Activated B cell treated with CpG ODN at 0.5 μM for 24 hours (primary cell): ENCODE measurements at regions not wholly inside any gene's neighbourhood (a gene's known extent, or its start where the extent isn't known, plus 50 kb on each side); places are given as distances from the start of the nearest gene placed in this dataset.

Source experiments
- ATAC-seq: fragments of 200-7000 bp; cut with Tn5 transposase; one replicate; pipeline ENCODE4 v1.10.0; 2021; ENCODE audit warnings: low read depth, mild to moderate bottlenecking, moderate library complexity
- CTCF ChIA-PET: fragments of 350-600 bp; sonication (Branson Sonifier 250); formaldehyde crosslinking; loops from one replicate; lab custom pipeline; 2021; ENCODE audit warnings: antibody characterized with exemption; lab: Charles Lee
- POLR2A ChIA-PET: fragments of 350-600 bp; sonication (Branson Sonifier 250); formaldehyde crosslinking; loops from one replicate; lab custom pipeline; 2021; ENCODE audit warnings: antibody characterized with exemption; lab: Charles Lee
- DNase-seq: peaks from one replicate; pipeline ENCODE4 v3.0.0; 2022
- H3K27ac Mint-ChIP-seq: one replicate; pipeline ENCODE4 v1.8.0; 2020; ENCODE audit warnings: mixed read lengths
- H3K27me3 Mint-ChIP-seq: one replicate; pipeline ENCODE4 v1.8.0; 2021; ENCODE audit warnings: mixed read lengths
- H3K36me3 Mint-ChIP-seq: one replicate; pipeline ENCODE4 v1.8.0; 2021; ENCODE audit warnings: low read depth, mixed read lengths
- H3K4me1 Mint-ChIP-seq: one replicate; pipeline ENCODE4 v1.8.0; 2021; ENCODE audit warnings: mixed read lengths
- H3K4me3 Mint-ChIP-seq: one replicate; pipeline ENCODE4 v1.8.0; 2020; ENCODE audit warnings: mild to moderate bottlenecking, mixed read lengths
- H3K9me3 Mint-ChIP-seq: one replicate; pipeline ENCODE4 v1.8.0; 2020; ENCODE audit warnings: mixed read lengths
- intact Hi-C: fragments of 100-400 bp; cut with micrococcal nuclease; formaldehyde crosslinking; loops from one replicate; pipeline ENCODE4 v1.15.1; 2024
- TF ChIP-seq, protein P1 (sequence below): fragments of 200-600 bp; IDR thresholded peaks from one replicate; pipeline ENCODE4 v1.8.0; 2022; ENCODE audit warnings: antibody characterized with exemption, mild to moderate bottlenecking

DNA sequence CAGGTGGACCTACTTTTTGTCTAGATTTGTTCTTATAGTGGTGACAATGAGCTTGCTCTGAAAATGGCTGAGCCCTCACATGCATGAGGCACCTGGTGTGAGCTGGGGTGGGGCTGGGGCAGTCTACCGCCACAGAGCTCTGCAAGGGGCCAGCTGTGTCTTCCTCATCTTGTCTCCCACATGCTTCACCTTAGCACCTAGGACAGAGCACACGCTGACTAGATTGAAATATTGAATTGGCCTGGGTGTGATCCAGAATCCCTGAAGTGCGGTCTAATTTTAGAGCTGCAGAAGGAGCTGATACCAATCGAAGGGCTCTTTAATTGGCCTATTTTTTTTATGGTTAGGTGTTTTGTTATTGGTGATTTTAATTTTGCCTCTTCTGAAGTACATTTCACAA, 126.1 kb upstream of the NFIB start:
- POLR2A ChIA-PET = no interaction called here
- no peak overlapping the region for H3K4me3 Mint-ChIP-seq
- no peak for ATAC-seq
- H3K9me3 Mint-ChIP-seq = no peaks in the 10 kb centered on the region
- TF ChIP-seq, protein P1, sequence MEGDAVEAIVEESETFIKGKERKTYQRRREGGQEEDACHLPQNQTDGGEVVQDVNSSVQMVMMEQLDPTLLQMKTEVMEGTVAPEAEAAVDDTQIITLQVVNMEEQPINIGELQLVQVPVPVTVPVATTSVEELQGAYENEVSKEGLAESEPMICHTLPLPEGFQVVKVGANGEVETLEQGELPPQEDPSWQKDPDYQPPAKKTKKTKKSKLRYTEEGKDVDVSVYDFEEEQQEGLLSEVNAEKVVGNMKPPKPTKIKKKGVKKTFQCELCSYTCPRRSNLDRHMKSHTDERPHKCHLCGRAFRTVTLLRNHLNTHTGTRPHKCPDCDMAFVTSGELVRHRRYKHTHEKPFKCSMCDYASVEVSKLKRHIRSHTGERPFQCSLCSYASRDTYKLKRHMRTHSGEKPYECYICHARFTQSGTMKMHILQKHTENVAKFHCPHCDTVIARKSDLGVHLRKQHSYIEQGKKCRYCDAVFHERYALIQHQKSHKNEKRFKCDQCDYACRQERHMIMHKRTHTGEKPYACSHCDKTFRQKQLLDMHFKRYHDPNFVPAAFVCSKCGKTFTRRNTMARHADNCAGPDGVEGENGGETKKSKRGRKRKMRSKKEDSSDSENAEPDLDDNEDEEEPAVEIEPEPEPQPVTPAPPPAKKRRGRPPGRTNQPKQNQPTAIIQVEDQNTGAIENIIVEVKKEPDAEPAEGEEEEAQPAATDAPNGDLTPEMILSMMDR = no peak
- no peaks in the 10 kb centered on the region for H3K4me1 Mint-ChIP-seq
- no peaks in the 10 kb centered on the region for H3K36me3 Mint-ChIP-seq
- intact Hi-C loops = loop anchor here (5.0 kb wide), 1 partner anchor 327 kb away; no protein-coding TSS in a partner anchor
- H3K27me3 Mint-ChIP-seq = no peaks in the 10 kb centered on the region
- CTCF ChIA-PET = interaction anchor here (2.3 kb wide), 1 partner anchor 10 kb away, joined by 6 read pairs; no protein-coding TSS in a partner anchor
- DNase-seq = no peak
- no peak overlapping the region for H3K27ac Mint-ChIP-seq

DNA sequence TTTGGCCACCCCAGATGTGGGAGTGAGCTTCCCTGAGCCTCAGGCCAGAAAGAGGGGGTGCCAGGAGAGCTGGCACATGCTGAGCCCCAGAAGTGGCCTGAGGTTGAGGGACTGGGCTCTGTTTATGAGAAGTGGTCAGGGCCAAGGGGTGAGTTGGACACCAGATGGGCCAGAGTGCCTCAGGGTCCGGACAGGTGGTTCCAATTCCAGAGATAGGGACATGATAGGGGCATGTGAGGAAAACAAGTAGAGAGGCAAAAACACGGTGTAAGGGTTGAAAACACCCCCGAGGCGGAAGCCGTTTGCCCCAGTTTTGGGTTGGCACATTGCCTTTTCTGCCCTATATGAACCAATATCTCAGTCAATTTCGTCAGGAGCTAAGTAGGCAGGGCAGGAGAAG, 125.6 kb upstream of the NFIB start:
- H3K27ac Mint-ChIP-seq = no peak overlapping the region
- H3K9me3 Mint-ChIP-seq = no peaks in the 10 kb centered on the region
- intact Hi-C loops = no loop called here
- DNase-seq (no peak), ATAC-seq (no peak)
- H3K36me3 Mint-ChIP-seq = no peaks in the 10 kb centered on the region
- TF ChIP-seq, protein P1 = no peak
- POLR2A ChIA-PET = no interaction called here
- peaks cover 5% of the 10 kb centered on the region for H3K27me3 Mint-ChIP-seq
- H3K4me1 Mint-ChIP-seq = no peaks in the 10 kb centered on the region
- CTCF ChIA-PET = interaction anchor here (2.3 kb wide), 1 partner anchor 10 kb away, joined by 6 read pairs; no protein-coding TSS in a partner anchor
- no peak overlapping the region for H3K4me3 Mint-ChIP-seq

GRCh38 chr9:14438232-14439021, 124.5 kb upstream of the NFIB start:
- ChIA-PET POLR2A (no interaction called here), CTCF (interaction anchor here (2.3 kb wide), 1 partner anchor 9 kb away, joined by 6 read pairs; no protein-coding TSS in a partner anchor)
- TF ChIP-seq, protein P1 = no peak
- Mint-ChIP-seq H3K36me3 (no peaks in the 10 kb centered on the region), H3K9me3 (no peaks in the 10 kb centered on the region), H3K4me3 (no peak overlapping the region), H3K27me3 (peaks cover 6% of the 10 kb centered on the region), H3K4me1 (no peaks in the 10 kb centered on the region), H3K27ac (no peak overlapping the region)
- DNase-seq (no peak), ATAC-seq (no peak)
- intact Hi-C loops = no loop called here

GRCh38 chr9:14437354-14438231, 123.7 kb upstream of the NFIB start:
- Mint-ChIP-seq H3K27me3 (peaks cover 6% of the 10 kb centered on the region), H3K9me3 (no peaks in the 10 kb centered on the region), H3K4me3 (no peak overlapping the region), H3K36me3 (no peaks in the 10 kb centered on the region), H3K4me1 (no peaks in the 10 kb centered on the region), H3K27ac (no peak overlapping the region)
- TF ChIP-seq, protein P1 = no peak
- DNase-seq (no peak), ATAC-seq (no peak)
- ChIA-PET POLR2A (no interaction called here), CTCF (interaction anchor here (2.3 kb wide), 1 partner anchor 8 kb away, joined by 6 read pairs; no protein-coding TSS in a partner anchor)
- intact Hi-C loops = no loop called here

GRCh38 chr9:14435871-14436270, 121.9 kb upstream of the NFIB start:
- ChIA-PET POLR2A (no interaction called here), CTCF (no interaction called here)
- H3K27me3 Mint-ChIP-seq = peaks cover 12% of the 10 kb centered on the region
- ATAC-seq = no peak
- no peak for DNase-seq
- H3K4me3 Mint-ChIP-seq = no peak overlapping the region
- intact Hi-C loops = no loop called here
- H3K9me3 Mint-ChIP-seq = no peaks in the 10 kb centered on the region
- no peaks in the 10 kb centered on the region for H3K36me3 Mint-ChIP-seq
- H3K4me1 Mint-ChIP-seq = no peaks in the 10 kb centered on the region
- H3K27ac Mint-ChIP-seq = no peak overlapping the region
- TF ChIP-seq, protein P1 = no peak
